ENCODE measurements at regions not wholly inside any gene's neighbourhood (a gene's known extent, or its start where the extent isn't known, plus 50 kb on each side); places are given as distances from the start of the nearest gene placed in this dataset.

GRCh38 chr5:68379275-68380036 is 163.9 kb downstream of the PIK3R1 start:
- no peak for DNase-seq (ENCODE audit: low spot score)

- DNase-seq (ENCODE audit: low spot score) = no peak
Measured at GRCh38 chr5:68380078-68380477, 164.5 kb downstream of the PIK3R1 start.

DNA sequence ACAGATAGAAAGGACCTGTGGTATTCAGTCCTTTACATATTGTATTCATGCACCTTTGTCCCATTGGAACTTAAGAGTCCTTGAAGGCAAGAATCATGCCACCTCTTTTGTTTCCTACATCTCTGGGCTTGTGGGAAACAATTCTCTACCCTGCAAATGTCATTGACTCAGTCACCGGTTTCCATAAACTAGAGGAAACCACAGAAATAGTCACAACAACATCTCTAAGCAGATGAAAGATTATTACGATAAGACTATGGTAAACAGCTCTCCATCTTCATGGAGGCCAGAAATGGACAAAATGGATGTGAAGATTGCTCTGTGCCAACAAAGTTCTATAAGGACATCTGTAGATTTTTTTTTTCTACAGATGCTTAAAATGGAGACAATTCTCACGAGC is 165.5 kb downstream of the PIK3R1 start:
- peak; percentile 18 for DNase-seq (ENCODE audit: low spot score)

GRCh38 chr5:68381909-68382308 is 166.4 kb downstream of the PIK3R1 start:
- DNase-seq (ENCODE audit: low spot score) = no peak

DNA sequence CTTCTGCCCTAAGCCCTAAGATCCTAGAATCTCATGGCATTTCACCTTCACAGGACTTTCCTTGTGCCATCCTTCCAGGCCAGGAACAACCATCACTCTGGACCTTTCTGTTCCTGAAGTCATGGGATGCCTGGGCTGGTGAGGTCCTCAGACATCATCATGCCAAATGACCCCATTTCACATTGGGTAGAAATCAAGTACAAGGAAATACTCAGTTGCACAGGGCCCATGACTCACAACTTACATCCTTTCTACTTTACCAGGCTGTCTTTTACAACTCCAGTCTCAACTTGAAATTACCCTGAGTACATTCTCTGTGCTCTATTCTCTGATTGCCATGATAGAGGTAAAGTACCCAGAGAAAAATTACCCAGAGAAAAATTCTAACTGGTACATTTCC is 167.1 kb downstream of the PIK3R1 start:
- no peak for DNase-seq (ENCODE audit: low spot score)

- no peak for DNase-seq (ENCODE audit: low spot score)
Measured at GRCh38 chr5:68383888-68384310, 168.3 kb downstream of the PIK3R1 start.

- no peak for DNase-seq (ENCODE audit: low spot score)
Measured at GRCh38 chr5:68384936-68385594, 169.5 kb downstream of the PIK3R1 start.

GRCh38 chr5:68385936-68386335 is 170.4 kb downstream of the PIK3R1 start:
- DNase-seq (ENCODE audit: low spot score) = no peak

GRCh38 chr5:68387074-68387796 is 171.7 kb downstream of the PIK3R1 start:
- DNase-seq (ENCODE audit: low spot score) = no peak

DNA sequence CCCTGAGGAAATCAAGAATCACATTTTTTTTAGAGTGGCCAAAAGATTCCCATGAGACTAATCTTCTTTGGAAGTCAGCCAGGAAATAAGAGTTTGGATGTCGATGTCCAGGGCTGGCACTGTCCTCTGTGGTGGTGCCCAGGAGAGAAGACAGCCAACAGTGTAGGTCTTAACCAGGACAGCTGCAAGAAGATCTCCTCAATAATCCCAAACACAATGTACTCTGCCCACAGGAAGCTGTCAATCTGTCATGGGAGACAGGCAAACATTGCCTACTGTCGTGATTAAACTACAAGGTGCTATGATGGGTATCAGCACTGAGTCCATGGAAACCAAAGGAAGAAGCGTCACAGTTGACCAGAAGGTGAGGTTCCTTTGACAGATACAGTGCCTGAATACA is 174.1 kb downstream of the PIK3R1 start:
- no peak for DNase-seq (ENCODE audit: low spot score)

DNA sequence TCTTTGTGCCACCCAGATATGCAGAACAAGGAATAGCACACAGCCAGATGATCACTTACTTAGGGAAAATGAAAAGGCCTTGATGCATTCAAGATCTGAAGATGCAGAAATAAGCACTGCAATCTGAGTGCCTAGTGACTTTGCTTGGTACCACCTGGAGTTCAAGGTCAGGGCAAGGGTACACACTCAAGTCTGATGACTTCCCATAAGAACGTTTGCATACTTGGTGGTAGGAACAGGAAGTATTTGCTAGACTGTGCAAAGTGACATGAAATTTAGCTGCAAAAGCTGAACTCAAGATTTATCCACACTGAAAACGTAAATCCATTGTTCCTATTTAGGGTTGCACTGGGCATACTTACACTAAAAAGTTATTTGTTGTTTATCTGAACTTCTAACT is 177.1 kb downstream of the PIK3R1 start:
- DNase-seq (ENCODE audit: low spot score) = no peak

GRCh38 chr5:68395302-68395701 is 179.7 kb downstream of the PIK3R1 start:
- DNase-seq (ENCODE audit: low spot score) = no peak

- DNase-seq (ENCODE audit: low spot score) = no peak
Measured at GRCh38 chr5:68395926-68396511, 180.5 kb downstream of the PIK3R1 start.

DNA sequence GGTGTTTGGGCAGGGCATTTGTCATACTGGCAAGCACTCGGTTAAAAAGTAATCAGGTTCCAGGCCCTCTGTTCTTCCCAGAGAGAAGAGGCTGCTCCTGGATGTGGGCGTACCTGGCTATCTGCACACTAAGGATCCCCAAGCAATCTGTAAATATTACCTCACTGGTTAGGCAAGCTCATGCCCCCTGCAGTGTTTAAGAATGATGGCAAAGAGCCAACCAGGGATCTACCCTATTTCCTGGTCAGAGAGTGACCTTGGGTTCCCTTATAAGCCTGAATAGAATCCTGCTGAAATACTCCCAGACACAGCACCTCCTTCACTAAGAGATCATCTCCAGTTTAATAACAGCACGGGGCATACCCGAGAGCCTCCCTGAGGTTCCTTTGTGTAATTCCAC is 181.2 kb downstream of the PIK3R1 start:
- no peak for DNase-seq (ENCODE audit: low spot score)

DNA sequence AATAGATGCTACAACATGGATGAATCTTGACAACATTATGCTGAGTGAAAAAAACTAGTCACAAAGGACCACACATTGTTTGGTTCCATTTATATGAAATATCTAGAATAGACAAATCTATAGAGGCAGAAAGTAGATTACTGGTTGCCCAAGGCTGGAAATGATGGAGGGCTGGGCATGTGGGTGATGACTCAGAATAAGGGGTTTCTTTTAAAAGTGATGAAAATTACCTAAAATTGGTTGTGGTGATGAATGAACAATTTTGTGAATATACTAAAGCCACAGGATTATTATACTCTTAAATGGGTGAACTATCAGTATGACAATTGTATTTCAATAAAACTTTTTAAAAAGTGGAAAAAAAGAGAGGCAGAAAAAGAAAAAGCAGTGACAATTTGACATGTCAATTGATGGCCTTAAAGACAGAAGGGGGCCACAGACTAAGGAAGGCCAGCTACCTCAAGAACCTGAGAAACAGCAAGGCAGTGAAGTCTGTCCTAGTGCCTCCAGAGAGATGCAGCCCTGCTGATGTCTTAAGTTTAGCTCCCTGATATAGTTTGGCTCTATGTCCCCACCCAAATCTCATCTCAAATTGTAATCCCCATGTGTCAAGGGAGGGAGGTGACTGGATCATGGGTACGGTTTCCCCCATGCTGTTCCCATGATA is 182.7 kb downstream of the PIK3R1 start:
- no peak for DNase-seq (ENCODE audit: low spot score)

DNA sequence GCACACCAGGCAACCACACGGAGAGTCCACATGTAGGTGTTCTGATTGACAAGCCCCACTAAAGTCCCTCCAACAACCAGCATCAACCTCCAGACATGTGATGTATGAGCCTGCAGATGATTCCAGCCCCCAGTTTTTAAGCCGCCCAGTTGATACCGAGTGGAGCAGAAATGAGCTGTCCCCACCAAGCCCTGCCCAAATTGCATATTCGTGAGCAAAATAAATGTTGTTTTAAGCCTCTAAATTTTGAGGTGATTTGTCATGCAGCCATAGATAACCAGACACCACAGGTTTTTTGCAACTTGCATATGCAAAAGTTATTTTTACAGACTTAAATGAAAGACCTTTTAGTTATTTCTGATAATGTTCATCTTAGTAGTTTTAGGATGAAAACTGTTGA is 187.7 kb downstream of the PIK3R1 start:
- no peak for DNase-seq (ENCODE audit: low spot score)

DNA sequence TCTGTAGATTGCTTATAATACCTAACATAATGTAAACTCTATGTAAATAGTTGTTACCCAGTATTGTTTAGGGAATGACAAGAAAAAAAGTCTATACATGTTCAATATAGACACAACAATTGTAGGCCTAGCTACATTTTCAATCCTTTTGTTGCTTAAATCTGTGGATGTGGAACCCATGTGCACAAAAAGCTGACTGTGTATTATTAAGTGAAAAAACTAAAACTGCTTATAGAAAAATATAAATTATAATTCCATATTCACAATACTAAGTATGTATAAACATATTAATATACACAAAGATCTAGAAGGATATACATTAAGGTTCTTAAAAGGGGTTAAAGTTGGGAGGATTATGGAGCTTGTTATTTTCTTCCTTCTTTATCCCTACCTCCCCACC is 188.7 kb downstream of the PIK3R1 start:
- DNase-seq (ENCODE audit: low spot score) = no peak

GRCh38 chr5:68405026-68405684 is 189.6 kb downstream of the PIK3R1 start:
- no peak for DNase-seq (ENCODE audit: low spot score)

DNA sequence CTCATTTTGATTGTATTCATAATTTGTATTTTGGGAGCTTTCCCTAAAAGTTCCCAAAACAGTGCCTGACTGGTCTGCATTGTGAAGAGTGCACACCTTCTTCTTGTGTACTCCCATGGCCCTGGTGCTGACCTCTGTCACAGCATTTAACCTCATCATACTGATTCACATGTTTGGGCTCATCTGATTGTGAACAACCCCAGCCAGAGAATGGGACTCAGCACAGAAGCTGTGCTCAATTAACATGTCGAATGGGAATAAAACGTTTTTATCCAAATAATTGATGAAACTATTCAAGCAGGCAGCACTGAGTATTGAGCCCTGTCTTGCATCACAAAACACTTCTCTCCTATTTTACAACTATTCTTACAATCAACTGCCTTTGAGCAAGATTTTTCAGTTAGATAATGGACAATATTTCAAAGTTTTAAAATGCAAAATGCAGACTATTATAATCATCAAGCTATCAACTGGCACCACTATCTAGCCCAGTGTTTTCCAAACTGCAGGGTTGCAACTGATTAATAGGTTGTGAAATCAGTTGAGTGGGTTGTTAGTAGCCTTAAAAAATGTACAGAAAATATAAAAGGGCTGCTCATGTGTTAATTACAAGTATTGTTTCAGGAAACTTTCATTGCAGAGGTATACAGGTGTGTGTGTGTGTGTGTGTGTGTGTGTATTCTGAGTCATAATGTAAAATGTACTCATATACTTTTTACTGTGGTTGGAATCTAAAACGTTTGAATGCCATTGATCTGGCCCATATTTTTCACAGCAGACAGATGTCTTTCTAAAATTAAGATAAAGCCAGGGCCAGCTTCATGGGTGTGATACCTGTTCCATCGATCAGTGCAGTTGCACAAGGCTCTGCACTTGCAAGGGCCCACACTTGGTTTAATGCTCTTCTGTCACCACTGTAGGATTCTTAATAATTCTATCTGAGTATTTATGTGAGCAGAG is 190.5 kb downstream of the PIK3R1 start:
- DNase-seq (ENCODE audit: low spot score) = no peak

DNA sequence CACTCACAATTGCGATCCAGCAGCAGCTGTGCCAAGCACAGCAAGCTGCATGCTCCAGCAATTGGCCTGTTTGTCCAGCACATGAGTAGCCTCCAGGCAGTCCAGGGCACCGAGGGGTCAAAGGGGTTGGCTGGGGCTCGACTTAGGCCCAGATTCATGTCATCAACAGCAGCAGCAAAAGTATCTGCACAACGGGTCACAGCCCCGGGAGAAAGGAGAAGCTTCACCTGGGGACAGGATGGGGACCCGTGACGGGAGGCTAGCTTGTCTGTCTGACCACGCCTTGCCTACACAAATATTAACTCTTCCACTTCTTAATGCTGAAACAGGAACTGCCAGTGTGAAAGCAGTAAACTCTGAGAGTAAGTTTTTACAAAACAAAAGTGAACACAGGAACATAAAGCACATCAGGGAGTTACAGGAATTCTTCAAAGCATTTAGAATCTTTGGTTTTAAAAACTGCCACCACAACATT is 191.2 kb downstream of the PIK3R1 start:
- DNase-seq (ENCODE audit: low spot score) = no peak

Measured in H4 (cell line).